Left lung (tissue), 4 donors: ENCODE measurements at regions not wholly inside any gene's neighbourhood (a gene's known extent, or its start where the extent isn't known, plus 50 kb on each side); places are given as distances from the start of the nearest gene placed in this dataset.

ENCODE experiments used
- ATAC-seq: fragments of 200-7000 bp; cut with Tn5 transposase; one replicate; pipeline ENCODE4 v1.9.1; 2020; ENCODE audit warnings: moderate library complexity
- DNase-seq, 4 donors: peaks; one replicate each; pipeline ENCODE4 v3.0.0-alpha.2; 2013 to 2020
- H3K27ac ChIP-seq, 2 donors: fragments of 200-600 bp; sonication (generic) in 1 of 2; one replicate each; pipeline versions ENCODE4 v1.5.0 to v1.8.0; 2020 to 2021
- H3K27me3 ChIP-seq, 2 donors: fragments of 200-600 bp; sonication (generic) in 1 of 2; one replicate each; pipeline versions ENCODE4 v1.5.0 to v1.8.0; 2020 to 2021
- H3K36me3 ChIP-seq, 2 donors: fragments of 200-600 bp; sonication (generic) in 1 of 2; one replicate each; pipeline versions ENCODE4 v1.5.0 to v1.8.0; 2020 to 2021
- H3K4me1 ChIP-seq, 2 donors: fragments of 200-600 bp; one replicate each; pipeline ENCODE4 v1.8.0; 2021
- H3K4me3 ChIP-seq, 2 donors: fragments of 200-600 bp; sonication (generic) in 1 of 2; one replicate each; pipeline versions ENCODE4 v1.5.0 to v1.8.0; 2020 to 2021; ENCODE audit warnings: mild to moderate bottlenecking in 1 of 2
- H3K9me3 ChIP-seq, 2 donors: fragments of 200-600 bp; sonication (generic) in 1 of 2; one replicate each; pipeline versions ENCODE4 v1.5.0 to v1.8.0; 2020 to 2021
- CTCF ChIP-seq, 2 donors: fragments of 200-600 bp; sonication (generic) in 1 of 2; IDR thresholded peaks; one replicate each; pipeline versions ENCODE4 v1.5.0 to v1.8.0; 2021; ENCODE audit warnings: antibody characterized with exemption in 2 of 2
- intact Hi-C, 2 donors: fragments of 100-400 bp; cut with DNase I; formaldehyde crosslinking; loops; one replicate each; pipeline versions ENCODE4 v1.11.2 to v1.14.2; 2022
- donor health status: DM: no; HTN: yes; CAD: no.
- donor health status: DM: no; HTN: no; CAD: no.

- intact Hi-C loops = no loop called here
- Histone ChIP-seq H3K36me3 (no peaks in the 10 kb centered on the region), H3K27me3 (no peaks in the 10 kb centered on the region), H3K4me1 (no peaks in the 10 kb centered on the region), H3K27ac (no peak overlapping the region), H3K9me3 (no peaks in the 10 kb centered on the region), H3K4me3 (no peak overlapping the region)
- no peak for TF ChIP-seq CTCF (IDR thresholded peaks at IDR 0.05)
- ATAC-seq (no peak), DNase-seq (no peak)
These were observed 173.8 kb downstream of the CEMIP2 start for GRCh38 chr9:71594541-71594940.

- H3K9me3 ChIP-seq = no peaks in the 10 kb centered on the region
- DNase-seq (no peak), ATAC-seq (no peak)
- no peaks in the 10 kb centered on the region for H3K4me1 ChIP-seq
- no peaks in the 10 kb centered on the region for H3K36me3 ChIP-seq
- no peak overlapping the region for H3K27ac ChIP-seq
- no peak overlapping the region for H3K4me3 ChIP-seq
- intact Hi-C loops = no loop called here
- no peaks in the 10 kb centered on the region for H3K27me3 ChIP-seq
- no peak for TF ChIP-seq CTCF (IDR thresholded peaks at IDR 0.05)
These were observed 175.9 kb downstream of the CEMIP2 start for GRCh38 chr9:71592400-71592799.

- H3K36me3 ChIP-seq = no peaks in the 10 kb centered on the region
- no peaks in the 10 kb centered on the region for H3K27me3 ChIP-seq
- H3K27ac ChIP-seq = no peak overlapping the region
- no peaks in the 10 kb centered on the region for H3K9me3 ChIP-seq
- no peak overlapping the region for H3K4me3 ChIP-seq
- DNase-seq (no peak), ATAC-seq (no peak)
- intact Hi-C loops = no loop called here
- H3K4me1 ChIP-seq = no peaks in the 10 kb centered on the region
- no peak for TF ChIP-seq CTCF (IDR thresholded peaks at IDR 0.05)
These were observed 178.0 kb downstream of the CEMIP2 start for GRCh38 chr9:71590362-71590761.

- no peaks in the 10 kb centered on the region for H3K9me3 ChIP-seq
- ATAC-seq (no peak), DNase-seq (no peak)
- no peaks in the 10 kb centered on the region for H3K4me1 ChIP-seq
- H3K27me3 ChIP-seq = no peaks in the 10 kb centered on the region
- intact Hi-C loops = no loop called here
- H3K27ac ChIP-seq = no peak overlapping the region
- no peak for TF ChIP-seq CTCF (IDR thresholded peaks at IDR 0.05)
- no peaks in the 10 kb centered on the region for H3K36me3 ChIP-seq
- no peak overlapping the region for H3K4me3 ChIP-seq
These were observed 178.7 kb downstream of the CEMIP2 start for GRCh38 chr9:71589612-71590011.

GRCh38 chr9:71587576-71588362 lies 180.5 kb downstream of the CEMIP2 start:
- no peak for ATAC-seq
- H3K4me3 ChIP-seq = no peak overlapping the region
- no peaks in the 10 kb centered on the region for H3K27me3 ChIP-seq
- TF ChIP-seq CTCF (IDR thresholded peaks at IDR 0.05) = no peak
- no peaks in the 10 kb centered on the region for H3K9me3 ChIP-seq
- no peaks in the 10 kb centered on the region for H3K36me3 ChIP-seq
- no peak overlapping the region for H3K27ac ChIP-seq
- H3K4me1 ChIP-seq = no peaks in the 10 kb centered on the region
- intact Hi-C loops = no loop called here
- DNase-seq = no peak
